ENCODE measurements at regions not wholly inside any gene's neighbourhood (a gene's known extent, or its start where the extent isn't known, plus 50 kb on each side); places are given as distances from the start of the nearest gene placed in this dataset.
"Not testable (repeated sequence)": the region's sequence is repeated elsewhere in the genome, so short reads cannot be mapped to it uniquely, and the experiment has no call there.

DNA sequence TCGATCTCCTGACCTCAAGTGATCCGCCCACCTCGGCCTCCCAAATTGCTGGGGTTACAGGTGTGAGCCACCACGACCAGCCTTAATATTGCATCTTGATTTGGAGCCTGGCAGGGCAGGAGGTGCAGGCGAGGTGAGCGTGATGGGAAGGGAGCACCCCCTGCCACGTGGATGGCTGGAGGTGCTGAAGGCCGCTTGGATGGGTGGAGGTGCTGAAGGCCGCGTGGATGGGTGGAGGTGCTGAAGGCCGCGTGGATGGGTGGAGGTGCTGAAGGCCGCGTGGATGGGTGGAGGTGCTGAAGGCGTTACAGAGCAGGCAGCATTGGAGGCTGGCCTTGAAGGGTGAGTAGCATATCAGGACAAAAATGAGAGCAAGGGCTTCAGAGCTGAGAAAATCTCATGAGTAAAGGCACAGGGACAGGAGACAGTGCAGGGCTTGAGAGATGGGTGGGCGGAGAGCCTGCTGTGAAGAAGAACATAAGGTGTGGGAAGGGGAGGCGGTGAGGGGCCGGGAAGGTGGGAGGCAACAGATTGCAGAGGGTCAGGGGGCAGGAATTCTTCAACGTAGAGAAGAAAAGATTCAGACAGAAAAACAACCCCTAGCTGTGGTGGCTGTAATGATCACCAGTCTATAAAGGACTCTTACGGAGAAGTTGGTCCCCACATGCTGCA is 101.7 kb upstream of the SEC14L1 start:
- DNase-seq: no peak

DNA sequence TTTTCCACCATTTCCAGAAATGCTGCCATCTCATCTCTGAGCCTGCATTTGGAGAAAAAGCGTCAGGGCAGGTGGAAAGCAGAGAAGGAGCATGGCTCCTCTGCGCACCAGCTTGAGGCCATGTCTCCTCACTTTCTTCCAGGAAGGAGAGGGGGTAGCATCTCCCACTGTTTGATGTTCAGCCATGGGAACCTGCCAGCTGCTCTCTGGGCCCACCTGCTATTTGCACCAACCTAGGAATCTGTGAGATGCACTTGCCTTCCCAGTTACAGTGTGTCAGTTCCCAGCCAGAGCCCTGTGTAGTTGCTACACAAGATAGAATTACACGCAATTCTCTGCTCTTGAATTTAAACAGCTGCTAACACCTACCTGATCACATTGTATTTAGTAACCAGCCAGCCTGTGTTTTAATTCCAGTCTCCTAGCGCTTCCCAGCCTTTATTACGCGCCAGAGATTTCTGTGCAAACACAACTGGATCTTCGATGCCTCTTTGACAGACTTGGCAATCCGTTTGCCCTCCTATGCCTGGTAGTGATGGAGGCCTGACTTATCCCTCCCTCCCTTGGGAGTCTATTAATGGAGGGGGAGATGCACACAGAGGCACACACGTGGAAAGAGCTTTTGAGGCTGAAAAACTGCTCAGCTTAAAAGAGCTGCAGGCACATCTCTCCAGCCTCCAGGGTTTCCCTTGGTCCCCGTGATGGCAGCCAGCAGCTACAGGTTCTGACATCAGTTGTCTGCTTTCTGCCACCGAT is 98.1 kb upstream of the SEC14L1 start:
- no peak for DNase-seq

DNA sequence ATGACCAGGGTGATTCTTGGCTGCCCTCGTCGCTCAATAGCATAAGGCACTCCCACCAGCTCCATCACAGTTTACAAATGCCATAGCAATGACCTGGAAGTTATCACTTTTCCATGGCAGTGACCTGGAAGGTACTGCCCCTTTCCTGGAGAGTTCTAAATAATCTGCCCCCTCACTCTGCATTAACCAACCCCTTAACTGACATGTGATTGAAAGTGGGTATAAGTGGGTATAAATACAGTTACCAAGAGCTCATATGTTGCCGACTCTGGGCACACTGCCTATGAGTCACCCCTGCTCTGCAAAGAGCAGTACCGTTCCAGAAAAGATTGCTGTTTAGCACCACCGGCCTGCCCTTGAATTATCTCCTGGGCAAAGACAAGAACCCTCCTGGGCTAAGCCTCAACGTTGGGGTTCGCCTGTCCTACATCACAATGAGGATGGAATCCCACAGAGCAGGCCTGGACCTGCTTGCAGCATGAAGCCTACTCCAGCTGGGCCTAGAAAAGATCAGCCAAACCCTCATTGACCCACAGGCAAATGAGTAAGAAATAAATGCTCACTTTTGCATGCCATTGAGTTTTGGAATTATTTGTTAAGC is 95.2 kb upstream of the SEC14L1 start:
- DNase-seq: no peak

GRCh38 chr17:77049440-77049839 is 91.3 kb upstream of the SEC14L1 start:
- no peak for DNase-seq

DNA sequence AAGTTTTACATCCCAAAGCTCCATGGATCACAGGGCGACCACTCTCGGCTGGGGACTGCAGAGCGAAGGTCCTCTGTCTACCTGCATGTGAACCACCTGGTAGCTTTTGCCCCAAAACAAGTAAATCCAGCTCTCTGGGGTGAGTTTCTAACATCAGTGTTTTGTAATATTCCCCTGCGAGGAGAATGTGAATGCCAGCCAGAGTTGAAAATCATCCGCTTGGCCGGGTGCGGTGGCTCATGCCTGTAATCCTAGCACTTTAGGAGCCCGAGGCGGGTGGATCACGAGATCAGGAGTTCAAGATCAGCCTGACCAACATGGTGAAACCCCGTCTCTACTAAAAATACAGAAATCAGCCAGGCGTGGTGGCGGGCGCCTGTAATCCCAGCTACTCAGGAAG is 89.9 kb upstream of the SEC14L1 start:
- DNase-seq: not testable (repeated sequence)

DNA sequence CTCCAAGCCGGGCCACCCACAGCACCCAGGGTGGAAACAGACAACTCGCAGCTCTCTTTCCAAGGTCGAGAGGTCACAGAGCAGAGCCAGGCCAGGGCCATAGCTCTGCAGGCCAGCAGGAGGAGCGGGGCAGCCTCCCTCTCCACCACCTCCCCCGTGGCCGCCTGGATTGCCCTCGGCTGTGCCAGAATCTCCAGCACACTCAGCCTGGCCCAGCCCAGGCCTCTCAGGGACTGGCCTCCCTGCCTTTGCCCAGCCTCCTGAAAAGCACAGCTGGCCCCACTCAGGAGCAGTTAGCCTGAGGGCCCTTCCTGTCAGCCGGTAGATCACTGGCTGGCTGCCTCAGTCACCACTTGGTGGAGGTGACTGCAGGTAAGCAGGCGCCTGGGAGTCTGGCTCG is 85.8 kb upstream of the SEC14L1 start:
- DNase-seq: no peak

- DNase-seq: no peak
These were observed 85.3 kb upstream of the SEC14L1 start for GRCh38 chr17:77055453-77055852.

- no peak for DNase-seq
These were observed 82.8 kb upstream of the SEC14L1 start for GRCh38 chr17:77058016-77058415.

- no peak for DNase-seq
These were observed 79.1 kb upstream of the SEC14L1 start for GRCh38 chr17:77061669-77062068.

- no peak for DNase-seq
These were observed 76.2 kb upstream of the SEC14L1 start for GRCh38 chr17:77064598-77064997.

DNA sequence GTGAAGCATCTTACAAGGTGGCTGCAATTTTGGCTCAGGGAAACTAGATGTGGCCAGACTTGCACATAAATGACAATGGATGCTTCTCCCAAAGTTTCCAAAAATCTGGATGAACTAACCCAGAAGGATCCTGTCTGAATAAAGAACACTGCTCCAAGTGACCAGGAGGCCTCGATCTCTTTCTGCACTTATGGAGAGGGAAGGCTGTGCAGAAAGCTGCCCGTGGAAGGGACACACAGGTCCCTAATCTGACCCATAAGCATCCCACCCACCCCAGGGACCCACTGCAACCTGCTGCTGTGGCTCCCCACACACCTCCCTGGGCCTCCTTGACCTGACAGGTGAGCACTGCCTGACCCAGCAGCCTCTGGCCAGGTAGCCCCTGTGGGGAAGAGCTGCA is 74.6 kb upstream of the SEC14L1 start:
- DNase-seq: no peak

DNA sequence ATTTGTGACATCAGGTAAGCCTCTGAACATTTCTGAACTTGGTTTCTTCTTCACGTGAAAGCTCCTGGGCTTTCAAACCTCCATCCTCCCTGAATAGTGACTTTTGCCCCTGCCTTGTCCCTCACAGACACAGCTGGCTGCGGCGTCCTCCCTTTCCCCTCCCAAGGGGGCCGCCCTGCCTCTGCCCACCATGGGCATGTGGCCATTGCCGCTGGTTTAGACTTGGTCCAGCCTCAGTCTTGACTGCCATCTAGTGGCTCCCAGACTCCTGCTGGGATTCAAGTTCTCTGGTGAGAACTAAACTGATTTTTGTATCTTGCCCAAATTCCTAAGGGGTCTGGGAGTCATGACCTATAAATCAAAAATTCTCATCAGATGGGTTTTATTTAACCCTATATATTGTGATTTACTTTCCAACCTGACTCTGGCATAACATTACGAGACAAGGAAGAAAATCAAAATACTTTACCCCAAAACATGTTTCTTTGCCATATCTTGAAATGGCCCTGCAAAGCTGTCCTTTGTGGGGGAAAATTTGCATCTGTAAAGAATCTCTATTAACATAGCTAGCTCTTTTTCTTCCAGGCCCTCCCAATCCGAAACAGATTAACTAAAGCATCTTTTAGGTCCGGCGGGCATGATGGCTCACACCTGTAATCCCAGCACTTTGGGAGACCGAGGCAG is 73.9 kb upstream of the SEC14L1 start:
- DNase-seq: not testable (repeated sequence)

GRCh38 chr17:77068915-77069314 is 71.9 kb upstream of the SEC14L1 start:
- no peak for DNase-seq

- no peak for DNase-seq
These were observed 69.9 kb upstream of the SEC14L1 start for GRCh38 chr17:77070888-77071279.

GRCh38 chr17:77071925-77072490 is 68.8 kb upstream of the SEC14L1 start:
- DNase-seq: no peak

GRCh38 chr17:77072670-77073069 is 68.1 kb upstream of the SEC14L1 start:
- no peak for DNase-seq

- peak in 1 of 2 experiments; percentile 16 for DNase-seq
These were observed 66.1 kb upstream of the SEC14L1 start for GRCh38 chr17:77074681-77075080.

- DNase-seq: no peak
These were observed 64.5 kb upstream of the SEC14L1 start for GRCh38 chr17:77076124-77076830.

DNA sequence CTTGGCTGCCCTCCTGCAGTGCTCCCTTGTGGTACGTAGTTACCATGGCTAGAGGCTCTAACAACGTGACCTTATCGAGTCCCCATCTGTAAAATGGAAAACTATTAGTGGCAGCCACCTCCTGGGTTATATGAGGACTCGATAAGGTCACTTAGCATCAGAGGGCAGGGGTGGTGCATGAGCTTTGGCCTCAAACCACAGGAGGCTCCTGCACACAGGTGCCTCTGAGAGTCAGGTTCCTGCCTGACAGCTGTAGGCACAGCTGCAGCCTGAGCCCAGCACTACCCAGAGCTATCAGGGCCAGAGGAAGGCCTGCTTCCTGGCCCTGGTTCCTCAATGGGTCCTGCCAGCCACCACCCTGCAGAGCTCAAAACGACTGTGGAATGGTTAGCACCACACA is 57.2 kb upstream of the SEC14L1 start:
- no peak for DNase-seq

DNA sequence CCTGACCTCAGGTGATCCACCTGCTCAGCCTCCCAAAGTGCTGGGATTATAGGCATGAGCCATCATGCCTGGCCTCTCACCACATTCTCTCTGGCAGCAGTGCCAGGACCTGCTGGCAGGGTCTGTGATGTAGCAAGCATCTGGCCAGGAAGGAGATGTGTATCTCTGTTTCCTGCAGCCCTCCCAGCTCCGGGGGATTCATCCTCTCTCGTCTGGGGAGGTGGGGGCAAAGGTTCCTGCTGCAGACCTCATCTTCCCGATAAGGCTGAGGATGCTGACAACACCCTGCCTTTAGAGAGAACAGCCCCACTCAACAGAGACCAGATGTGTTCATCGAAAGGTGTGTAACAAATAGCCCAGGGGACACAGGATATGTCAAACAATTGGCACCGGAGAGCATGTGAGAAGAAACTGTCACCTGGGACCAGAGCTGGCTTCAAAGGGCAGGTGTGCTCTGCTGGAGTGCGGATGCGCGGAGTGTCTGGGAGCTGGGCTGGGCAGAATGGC is 54.8 kb upstream of the SEC14L1 start:
- DNase-seq: no peak

- DNase-seq: peak in 1 of 2 experiments; percentile 74
These were observed 54.2 kb upstream of the SEC14L1 start for GRCh38 chr17:77086433-77087010.

Measured in cerebellar nuclear complex (tissue), 1 donor.